ENCODE measurements at regions not wholly inside any gene's neighbourhood (a gene's known extent, or its start where the extent isn't known, plus 50 kb on each side); places are given as distances from the start of the nearest gene placed in this dataset.
"Not testable (repeated sequence)": the region's sequence is repeated elsewhere in the genome, so short reads cannot be mapped to it uniquely, and the experiment has no call there.

DNA sequence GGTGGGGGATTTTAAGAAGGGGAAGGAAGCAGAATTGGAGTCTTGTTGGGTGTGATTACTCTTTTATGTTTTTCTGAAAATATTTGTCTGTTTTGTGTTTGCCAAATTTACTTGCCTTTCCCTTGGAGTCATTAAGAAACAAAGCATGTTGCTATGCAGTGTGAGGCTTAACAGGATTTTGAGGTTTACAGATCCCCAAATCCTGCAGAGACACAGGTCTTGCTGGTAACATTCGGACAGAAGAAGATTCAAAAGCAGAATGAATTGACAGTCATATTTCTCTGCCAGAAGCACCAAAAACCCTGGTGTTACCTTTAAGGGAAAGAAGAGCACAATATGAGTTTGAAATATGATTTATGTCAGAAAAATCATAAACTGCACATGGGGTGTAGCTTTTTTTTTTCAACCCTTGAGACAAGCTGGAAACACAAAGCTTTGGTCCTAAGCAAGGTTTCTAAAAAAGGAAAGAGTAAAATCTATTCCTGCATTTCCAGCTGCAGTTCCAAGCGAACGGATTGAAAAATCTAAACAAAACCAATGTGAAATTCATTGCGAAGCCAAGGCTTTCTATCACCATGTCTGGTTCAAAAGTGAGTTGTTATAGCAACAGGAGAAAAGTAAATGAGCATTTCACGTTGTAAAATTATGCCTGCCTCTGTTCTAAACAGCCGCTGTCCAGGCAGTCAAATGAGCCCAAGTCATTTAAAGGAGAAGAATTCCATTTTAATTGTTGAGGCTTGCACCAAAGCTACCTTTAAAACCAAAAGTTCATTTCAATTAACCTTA, 358.9 kb upstream of the SASH1 start:
- DNase-seq: no peak

DNA sequence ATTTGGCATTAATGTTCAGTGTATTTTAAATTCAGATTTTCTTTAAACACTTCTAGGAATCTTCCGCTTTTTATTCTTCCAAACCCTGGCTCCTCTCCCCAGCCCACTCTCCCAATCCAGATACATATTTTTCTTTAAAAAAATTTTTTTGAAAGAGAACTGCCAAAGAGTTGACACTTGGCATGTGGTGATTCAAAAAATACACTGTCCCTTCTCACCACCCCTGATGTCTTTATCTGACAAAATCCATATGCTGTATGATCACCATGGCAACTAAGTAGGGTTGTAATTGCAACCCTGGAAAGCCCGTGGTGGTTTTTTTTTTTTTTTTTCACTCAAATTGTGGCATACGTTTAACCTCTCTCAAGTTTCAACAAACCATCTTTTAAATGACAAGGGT, 355.8 kb upstream of the SASH1 start:
- DNase-seq: no peak

DNA sequence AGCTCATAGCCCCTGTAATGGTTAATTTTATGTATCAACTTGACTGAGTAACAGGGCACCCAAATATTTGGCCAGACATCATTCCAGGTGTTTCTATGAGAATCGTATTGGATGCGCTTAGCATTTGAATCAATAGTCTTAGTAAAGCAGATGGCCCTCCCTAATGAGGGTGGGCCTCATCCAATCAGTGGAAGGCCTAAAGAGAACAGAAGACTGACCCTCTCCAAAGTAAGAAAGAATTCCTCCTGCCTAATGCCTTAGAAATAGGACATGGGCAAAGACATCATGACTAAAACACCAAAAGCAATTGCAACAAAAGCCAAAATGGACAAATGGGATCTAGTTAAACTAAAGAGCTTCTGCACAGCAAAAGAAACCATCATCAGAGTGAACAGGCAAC, 352.5 kb upstream of the SASH1 start:
- DNase-seq: no peak

DNA sequence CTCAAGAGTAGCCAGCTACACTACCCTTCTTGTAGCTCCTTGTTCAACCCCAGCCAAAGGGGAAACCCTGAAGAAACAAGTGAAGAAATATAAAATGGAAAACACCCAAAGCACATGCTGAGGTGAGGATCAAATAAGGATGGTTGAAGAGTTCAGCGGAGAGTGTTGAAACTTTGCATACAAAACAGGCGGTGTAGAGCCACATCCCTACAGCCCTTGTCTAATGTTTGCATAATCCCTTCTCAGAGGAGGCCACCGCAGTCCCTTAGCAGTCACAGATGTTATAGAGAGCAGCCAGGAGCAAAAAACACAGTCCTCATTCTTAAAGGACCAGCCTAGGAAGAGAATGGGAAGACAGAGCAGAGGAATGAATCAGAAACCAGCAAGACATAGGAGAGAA, 350.7 kb upstream of the SASH1 start:
- no peak for DNase-seq

DNA sequence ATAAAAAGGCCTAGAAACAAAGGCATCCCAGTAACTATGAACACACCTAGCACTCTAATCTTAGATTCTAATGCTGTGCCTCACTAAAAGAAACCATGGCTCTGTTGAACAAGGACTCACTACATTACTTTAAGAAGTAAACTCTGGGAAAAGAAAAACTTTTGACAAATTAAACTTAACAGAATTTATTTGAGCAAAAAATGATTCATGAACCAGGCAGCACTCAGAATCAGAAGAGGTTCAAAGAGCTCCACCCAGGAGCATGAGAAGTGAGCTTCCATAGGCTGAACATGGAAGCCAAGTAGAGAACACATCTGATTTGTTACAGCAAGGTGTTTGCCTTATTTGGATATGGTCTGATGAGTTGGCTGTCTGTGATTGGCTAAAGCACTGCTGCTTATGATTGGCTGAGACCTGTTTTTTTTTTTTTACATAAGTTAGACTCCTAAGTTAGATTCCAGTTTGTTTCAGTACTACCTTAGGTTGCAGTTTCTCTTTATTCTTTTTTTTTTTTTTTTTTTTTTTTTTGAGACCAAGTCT, 343.6 kb upstream of the SASH1 start:
- DNase-seq: no peak

DNA sequence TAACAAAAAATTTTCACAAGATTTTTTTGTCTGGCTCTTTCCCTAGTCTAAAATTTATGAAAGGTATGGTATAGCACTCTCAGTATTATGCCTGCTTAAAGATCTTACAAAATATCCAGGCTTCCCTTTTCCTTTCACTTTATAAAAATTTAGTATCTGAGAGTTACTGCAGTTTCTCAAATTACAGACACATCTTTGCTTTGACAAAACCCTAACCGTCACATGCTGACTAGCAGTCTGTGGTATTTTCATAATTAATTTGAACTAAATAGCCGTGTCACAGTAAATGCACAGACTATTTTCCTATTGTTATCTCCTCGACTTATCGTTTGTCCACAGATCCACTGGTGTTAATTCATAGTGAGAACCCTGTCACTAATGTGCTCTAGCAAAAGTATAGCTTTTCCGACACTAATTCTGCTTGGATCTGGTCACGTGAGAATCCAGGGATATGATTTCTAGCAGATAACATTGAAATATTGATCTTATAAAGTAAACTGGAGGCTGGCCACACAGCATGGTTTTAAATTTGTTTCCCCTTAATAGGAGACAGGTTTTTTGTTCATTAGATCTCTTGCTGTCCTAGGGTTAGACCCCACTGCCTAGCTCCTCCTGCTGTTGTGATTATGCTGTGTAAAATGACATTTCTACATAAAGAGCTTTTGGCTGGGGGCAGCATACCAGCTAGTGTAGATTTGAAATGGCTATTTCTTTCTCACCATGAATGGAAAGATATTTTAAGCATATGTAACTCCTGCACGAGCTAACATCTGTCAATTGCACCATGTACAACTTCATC, 340.6 kb upstream of the SASH1 start:
- DNase-seq: no peak

DNA sequence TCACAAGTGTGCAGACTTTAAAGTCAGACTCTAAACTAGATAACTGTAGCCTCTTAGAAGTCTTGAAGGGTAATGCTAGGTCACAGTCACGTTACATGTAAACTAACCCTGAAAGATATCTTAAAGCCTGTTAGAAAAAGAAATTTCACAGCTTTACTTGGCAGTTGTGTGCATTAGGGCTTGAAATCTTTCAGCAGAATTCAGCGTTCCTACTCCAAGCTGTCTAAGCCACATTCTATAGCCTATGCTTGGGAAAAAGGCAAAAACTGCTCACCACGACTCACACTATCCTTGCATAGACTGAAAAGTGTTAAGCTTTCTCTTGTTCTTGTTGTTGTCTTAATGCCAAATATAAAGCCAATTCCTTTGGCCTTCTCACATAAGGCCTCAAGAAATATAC, 338.0 kb upstream of the SASH1 start:
- no peak for DNase-seq

DNA sequence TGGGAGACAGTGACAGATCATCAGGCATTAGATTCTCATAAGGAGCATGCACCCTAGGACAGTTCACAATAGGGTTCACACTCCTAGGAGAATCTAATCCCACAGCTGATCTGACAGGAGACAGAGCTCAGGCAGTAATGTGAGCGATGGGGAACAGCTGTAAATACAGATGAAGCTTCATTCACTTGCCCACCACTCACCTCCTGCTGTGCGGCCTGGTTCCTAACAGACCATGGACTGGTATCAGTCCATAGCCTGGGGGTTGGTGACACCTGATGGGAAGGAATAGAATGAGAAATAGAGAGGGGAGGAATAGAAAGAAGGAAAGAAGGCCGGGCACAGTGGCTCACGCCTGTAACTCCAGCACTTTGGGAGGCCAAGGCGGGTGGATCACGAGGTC, 336.8 kb upstream of the SASH1 start:
- DNase-seq: no peak

DNA sequence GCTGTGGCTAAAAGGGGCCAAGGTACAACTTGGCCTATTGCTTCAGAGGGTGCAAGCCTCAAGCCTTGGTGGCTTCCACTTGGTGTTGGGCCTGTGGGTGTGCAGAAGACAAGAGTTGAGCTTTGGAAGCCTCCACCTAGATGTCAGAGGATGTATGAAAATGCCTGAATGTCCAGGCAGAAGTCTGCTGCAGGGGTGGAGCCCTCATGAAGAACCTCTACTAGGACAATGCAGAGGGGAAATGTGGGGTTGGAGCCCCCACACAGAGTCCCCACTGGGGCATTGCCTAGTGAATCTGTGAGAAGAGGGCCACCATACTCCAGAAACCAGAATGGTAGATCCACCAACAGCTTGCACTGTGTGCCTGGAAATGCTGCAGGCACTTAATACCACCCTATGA, 332.1 kb upstream of the SASH1 start:
- not testable (repeated sequence) for DNase-seq

DNA sequence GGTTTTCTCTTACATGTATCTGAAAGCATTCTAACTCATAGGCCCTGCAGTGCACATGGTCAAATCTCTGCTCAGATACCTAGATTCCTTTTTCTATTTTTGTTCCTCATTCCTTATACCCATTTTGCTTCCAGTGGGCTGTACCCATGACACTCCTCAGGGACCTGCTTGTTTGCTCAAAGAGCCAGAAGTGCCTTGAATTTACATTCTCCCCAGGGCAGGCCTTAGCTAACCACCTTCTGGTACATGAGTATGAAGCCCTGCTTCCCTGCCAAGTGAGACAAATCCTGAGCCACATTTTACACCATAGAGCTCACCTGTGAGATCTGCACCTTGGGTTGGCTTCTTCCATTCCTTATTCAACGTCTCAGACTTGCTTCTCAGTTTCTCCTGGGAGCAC, 326.6 kb upstream of the SASH1 start:
- DNase-seq: no peak

DNA sequence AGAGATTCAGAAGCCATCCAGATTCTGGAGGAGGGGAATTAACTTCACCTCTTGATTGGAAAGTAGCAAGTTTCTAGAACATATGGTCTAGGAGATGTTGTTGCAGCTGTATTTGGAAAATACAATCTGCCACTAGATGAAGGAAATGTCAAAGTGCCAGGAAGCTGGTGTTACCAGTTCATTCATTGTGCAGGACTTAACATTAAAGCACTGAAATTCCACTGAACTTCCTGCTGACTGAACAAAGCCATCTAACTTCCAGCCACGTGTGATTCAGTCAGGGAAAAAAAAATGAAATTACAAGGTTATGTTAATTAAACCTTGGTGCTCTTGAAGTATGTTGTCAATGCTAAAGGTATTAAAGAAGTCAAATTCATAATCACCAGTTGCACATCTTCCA, 321.5 kb upstream of the SASH1 start:
- peak; percentile 5 for DNase-seq

DNA sequence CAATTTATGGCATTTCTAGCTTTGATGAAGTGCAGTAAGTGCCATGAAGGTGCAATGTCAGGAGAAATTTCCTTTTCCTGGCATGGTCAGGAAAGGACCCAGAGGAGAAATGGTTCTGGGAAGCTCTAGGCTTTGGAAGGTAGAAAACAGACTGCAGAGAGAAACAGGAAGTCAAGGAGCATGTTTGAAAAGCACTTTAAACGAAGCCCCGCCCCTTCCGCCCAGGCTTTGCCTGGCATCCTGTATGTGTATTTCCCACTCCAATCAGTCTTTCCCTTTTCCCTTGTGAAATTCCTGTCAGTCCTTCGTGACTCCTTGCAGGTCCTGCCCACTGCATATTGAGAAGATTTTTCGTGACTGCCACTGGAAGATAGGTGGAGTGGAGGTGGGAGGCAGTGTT, 320.9 kb upstream of the SASH1 start:
- no peak for DNase-seq

DNA sequence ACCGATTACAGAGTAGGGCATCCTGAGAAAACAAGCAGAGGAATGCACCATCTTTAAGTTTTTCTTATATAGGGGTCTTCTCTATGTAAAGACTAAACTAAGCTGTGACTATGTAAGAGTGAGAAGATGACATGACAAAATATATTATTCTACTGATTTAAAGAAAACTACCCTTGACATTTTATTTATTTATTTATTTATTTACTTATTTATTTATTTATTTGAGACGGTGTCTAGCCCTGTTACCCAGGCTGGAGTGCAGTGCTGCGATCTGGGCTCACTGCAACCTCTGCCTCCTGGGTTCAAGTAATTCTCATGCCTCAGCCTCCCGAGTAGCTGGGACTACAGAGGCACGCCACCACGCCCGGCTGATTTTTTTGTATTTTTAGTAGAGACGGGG, 320.4 kb upstream of the SASH1 start:
- DNase-seq: not testable (repeated sequence)

DNA sequence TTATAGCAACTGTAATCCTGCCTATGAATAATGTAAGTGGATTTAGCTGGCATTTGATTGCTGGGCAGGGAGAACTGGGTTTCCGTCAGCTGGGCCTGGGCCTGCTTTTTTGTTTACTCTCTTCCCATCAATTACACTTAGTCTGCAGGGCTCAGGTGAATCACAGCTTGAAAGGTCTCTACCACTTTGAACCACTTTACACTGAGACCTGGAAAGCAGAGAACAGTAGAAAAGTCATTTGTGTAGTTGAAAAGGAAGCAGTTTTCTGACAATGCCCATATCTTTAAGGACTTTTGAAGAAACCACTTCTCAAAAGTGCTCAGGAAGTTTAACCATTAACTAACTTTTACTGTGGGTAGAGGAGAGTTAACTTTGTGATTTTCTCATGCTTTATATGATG, 315.4 kb upstream of the SASH1 start:
- no peak for DNase-seq

DNA sequence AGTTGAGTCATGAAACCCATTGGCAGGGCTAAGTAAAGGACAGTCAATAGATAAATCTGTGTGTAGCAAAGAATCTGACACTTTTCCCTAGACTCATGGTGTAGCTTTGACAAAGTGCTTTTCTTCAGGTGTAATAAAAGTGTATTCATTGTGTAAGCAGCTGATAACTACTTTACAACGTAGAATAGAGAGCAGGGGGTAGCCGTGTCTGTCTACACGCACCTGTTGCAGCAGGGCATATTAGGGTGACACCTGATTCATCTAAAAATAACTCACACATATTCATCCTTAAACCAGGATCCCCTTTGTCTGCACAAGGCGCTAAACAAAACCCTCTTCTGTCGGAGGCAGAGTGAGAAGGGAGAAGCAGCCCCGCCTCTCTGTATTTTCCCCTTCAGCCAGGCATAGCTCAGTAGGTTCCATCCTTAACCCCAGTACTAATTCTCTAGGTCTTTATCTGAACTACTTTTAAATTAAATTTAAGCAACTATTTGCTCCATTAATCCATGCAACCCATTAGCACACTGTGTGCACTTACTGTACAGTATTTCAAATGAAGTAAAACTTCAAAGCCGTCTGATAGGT, 306.7 kb upstream of the SASH1 start:
- DNase-seq: no peak

DNA sequence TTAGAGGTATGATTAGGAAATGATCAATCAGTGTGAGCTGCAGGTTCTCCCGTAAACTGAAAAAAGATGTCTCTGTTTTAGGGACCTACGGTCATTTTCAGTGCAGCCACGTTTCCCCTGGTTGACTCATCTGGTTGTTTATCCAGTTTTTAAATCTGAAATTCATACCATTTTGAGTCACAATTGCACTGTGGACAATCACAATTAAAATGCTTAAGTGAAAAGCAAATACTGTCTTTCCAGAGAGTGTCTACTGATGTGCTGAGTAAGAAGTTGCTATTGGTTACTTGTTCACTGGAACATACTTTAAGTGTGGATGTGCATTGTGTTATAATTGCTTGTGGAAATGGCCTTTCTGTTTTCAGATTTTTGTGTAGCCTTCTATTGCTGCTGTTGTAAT, 305.1 kb upstream of the SASH1 start:
- DNase-seq: no peak

DNA sequence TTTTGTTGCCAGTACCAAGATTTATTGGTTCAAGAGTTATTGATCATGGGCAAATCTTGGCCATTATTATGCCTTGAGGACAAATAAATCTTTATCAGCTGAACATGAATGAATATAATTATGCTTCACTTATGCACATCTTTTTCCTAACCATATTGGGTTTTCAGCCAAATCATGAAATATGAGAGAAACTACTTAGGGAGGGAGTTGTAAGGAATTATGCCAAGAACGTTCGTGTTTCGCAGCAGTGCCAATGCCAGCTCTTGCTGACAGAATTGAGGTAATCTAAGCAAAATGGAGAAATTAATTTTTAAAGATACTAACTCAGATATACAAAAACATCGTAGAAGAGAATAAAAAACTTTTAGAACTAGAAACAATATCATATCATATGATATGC, 301.1 kb upstream of the SASH1 start:
- DNase-seq: no peak

DNA sequence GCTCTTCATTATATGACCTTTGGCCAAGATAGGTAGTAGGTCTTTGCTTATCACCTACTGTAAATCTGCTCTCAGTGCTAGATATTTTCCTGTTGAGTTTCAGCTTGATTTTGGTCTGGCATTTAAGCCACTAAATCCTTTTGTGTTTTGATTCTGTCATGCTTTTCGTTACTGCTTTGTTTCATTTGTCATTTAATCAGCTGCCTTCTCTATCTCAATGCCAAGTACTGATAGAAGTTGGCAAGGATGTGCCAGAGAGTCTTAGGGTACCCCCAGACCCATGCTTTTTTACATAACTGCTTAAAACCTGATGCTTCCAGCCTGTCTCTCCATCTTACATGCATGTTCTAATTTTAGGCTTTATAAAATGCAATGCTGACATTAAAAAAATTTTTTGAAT, 300.1 kb upstream of the SASH1 start:
- DNase-seq: no peak

DNA sequence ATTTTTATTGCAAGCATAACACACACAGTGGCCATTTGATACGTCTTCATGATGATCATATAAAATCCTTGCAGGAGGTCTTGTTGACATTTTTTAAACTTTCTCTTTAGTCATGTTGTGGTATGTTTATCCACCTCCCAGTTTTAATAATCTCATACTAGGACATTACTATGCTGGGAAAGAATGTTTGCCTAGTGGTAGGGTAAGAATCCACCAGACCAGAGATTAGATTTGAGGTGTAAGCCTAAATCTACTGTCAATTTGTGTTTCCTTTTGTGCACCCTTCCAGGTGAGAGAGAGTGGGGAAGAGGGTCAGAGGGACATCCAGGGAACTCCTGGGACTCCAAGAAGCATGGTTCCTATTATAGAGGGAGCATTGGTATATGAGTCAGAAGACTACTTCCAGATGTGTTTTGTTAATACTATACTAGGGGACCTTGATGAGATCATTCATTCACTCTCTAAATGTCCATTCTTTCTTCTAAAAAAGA, 298.3 kb upstream of the SASH1 start:
- DNase-seq: no peak

DNA sequence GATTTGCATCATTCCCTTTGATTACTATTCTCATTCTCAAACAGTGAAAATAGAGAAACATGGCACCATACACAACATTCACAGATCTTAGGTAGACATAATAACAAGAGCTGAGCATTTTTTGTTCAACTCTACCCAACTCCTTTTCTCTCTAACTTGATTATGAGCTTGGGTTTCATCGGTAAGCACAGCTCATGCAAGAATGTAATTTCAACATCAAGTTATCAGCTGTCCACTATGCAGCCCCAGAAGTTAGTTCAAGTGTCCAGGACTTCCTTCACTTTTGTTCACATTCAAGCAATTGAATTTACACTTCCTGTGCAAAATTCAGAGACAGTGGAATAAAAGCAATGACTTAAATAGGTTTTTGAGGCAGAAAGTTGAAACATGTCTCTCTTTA, 297.7 kb upstream of the SASH1 start:
- no peak for DNase-seq

DNA sequence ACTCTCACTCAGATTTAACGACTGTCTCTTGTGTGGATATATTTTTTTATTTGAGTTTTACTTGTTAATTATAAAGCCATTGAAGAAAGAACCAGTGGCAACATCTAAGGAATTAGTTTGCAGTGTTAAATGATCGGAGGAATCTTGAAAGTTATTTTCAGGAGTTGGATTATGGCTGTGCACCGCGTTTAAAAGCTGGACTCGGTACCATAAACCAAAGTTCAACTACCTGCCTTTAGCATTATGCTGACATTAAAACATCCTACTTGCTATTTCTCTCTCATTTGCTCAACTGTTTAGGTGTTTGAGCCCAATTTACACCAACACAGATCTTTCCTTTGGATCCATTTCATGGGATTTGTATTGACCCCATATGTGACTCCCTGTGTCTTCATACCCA, 289.4 kb upstream of the SASH1 start:
- DNase-seq: no peak

DNA sequence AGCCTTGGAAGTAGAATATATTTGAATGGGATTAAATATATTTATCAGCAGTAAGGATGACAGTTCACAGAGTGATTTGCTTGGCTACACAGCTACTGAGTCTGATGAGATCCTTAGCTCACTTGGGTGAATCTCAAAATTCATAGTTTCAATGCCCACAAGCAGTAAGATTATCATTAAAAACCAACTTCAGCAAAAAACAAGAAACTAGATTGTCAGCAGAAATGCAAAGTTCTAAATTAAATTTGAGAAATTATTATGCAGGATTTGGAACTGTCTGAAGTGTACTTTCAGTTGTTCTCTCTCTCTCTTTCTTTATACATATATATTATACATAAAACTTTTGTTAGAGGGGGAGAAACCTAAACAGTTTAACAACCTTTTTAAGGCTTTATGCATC, 288.8 kb upstream of the SASH1 start:
- DNase-seq: no peak

DNA sequence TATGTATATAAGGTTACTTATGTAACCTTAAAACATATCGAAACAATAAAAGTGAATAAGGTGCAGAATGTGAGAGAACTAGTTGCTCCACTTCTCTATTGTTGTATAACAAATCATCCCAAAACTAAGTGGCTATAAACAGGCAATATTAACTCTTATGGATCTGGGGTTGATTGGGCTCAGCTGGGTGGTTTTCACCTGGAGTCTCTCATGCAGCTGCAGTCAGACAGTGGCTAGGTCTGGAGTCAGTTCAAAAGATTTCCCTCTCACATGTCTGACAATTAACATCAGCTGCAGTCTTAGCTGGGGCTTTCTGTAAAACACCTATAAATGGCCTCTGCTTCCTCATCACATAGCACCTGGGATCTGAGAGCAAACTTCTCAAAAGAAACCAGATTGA, 288.4 kb upstream of the SASH1 start:
- no peak for DNase-seq

DNA sequence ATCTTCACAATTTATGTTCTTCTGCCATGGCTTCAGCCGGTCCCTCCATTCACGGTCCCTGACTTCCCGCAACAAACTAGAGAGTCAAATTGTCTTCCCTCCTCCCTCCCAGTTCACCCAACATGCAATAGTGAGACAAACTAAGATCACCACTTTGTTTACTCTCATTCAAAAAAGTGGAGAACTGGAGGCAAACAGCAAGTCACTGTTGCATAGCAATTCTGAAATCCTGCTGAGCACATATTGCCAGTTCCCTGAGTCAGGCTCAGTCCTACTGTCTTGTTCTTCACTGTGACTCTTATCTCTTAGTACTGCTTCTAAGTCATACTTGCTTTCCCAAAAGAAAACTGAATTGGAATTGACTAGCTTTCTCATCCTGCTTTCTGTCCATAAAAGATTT, 287.2 kb upstream of the SASH1 start:
- no peak for DNase-seq
